GM19438 (cell line): ENCODE measurements at regions not wholly inside any gene's neighbourhood (a gene's known extent, or its start where the extent isn't known, plus 50 kb on each side); places are given as distances from the start of the nearest gene placed in this dataset.
"Not testable (repeated sequence)": the region's sequence is repeated elsewhere in the genome, so short reads cannot be mapped to it uniquely, and the experiment has no call there.

Experiments
- ATAC-seq: cut with Tn5 transposase; IDR thresholded peaks from one replicate; pipeline ENCODE4 v1.9.1; 2021; ENCODE audit warnings: low read depth; ENCODE audit not compliant: unreplicated experiment

- not testable (repeated sequence) for ATAC-seq
Measured at GRCh38 chr2:132271794-132272193, 110.0 kb upstream of the ANKRD30BL start.

GRCh38 chr2:132272713-132273112 is 111.0 kb upstream of the ANKRD30BL start:
- no peak for ATAC-seq

GRCh38 chr2:132273585-132273984 is 111.8 kb upstream of the ANKRD30BL start:
- not testable (repeated sequence) for ATAC-seq

GRCh38 chr2:132274000-132274399 is 112.2 kb upstream of the ANKRD30BL start:
- no peak for ATAC-seq

GRCh38 chr2:132275396-132275795 is 113.6 kb upstream of the ANKRD30BL start:
- ATAC-seq: no peak

- ATAC-seq: no peak
Measured at GRCh38 chr2:132276571-132276981, 114.8 kb upstream of the ANKRD30BL start.

- no peak for ATAC-seq
Measured at GRCh38 chr2:132278267-132278666, 116.5 kb upstream of the ANKRD30BL start.

- ATAC-seq: no peak
Measured at GRCh38 chr2:132279344-132279743, 117.6 kb upstream of the ANKRD30BL start.

- no peak for ATAC-seq
Measured at GRCh38 chr2:132279930-132280615, 118.3 kb upstream of the ANKRD30BL start.

- ATAC-seq: no peak
Measured at GRCh38 chr2:132280912-132281311, 119.2 kb upstream of the ANKRD30BL start.

GRCh38 chr2:132282104-132282503 is 120.4 kb upstream of the ANKRD30BL start:
- ATAC-seq: not testable (repeated sequence)

- ATAC-seq: no peak
Measured at GRCh38 chr2:132282911-132283310, 121.2 kb upstream of the ANKRD30BL start.

GRCh38 chr2:132286289-132286911 is 124.6 kb upstream of the ANKRD30BL start:
- ATAC-seq: not testable (repeated sequence)

- not testable (repeated sequence) for ATAC-seq
Measured at GRCh38 chr2:132287910-132288309, 126.2 kb upstream of the ANKRD30BL start.

- ATAC-seq: not testable (repeated sequence)
Measured at GRCh38 chr2:132289138-132289537, 127.4 kb upstream of the ANKRD30BL start.

- ATAC-seq: not testable (repeated sequence)
Measured at GRCh38 chr2:132289812-132290211, 126.8 kb upstream of the GPR39 start.

GRCh38 chr2:132300592-132301378 is 115.8 kb upstream of the GPR39 start:
- not testable (repeated sequence) for ATAC-seq

GRCh38 chr2:132304661-132305380 is 111.8 kb upstream of the GPR39 start:
- ATAC-seq: not testable (repeated sequence)

GRCh38 chr2:132307613-132308198 is 108.9 kb upstream of the GPR39 start:
- not testable (repeated sequence) for ATAC-seq

GRCh38 chr2:132309203-132309602 is 107.4 kb upstream of the GPR39 start:
- ATAC-seq: not testable (repeated sequence)
